HUES48 (cell line): ENCODE measurements at regions not wholly inside any gene's neighbourhood (a gene's known extent, or its start where the extent isn't known, plus 50 kb on each side); places are given as distances from the start of the nearest gene placed in this dataset.
"Not testable (repeated sequence)": the region's sequence is repeated elsewhere in the genome, so short reads cannot be mapped to it uniquely, and the experiment has no call there.

ENCODE experiments used
- H3K27ac ChIP-seq: one replicate; pipeline ENCODE4 v1.7.0; 2013; ENCODE audit warnings: low read depth, low read length, inconsistent platforms
- H3K27me3 ChIP-seq: 2 replicates; pipeline ENCODE4 v1.6.1; 2013; ENCODE audit warnings: mild to moderate bottlenecking, low read length; ENCODE audit not compliant: control insufficient read depth, insufficient read depth
- H3K36me3 ChIP-seq: 2 replicates; pipeline ENCODE4 v1.6.1; 2013; ENCODE audit warnings: low read length; ENCODE audit not compliant: control insufficient read depth, insufficient read depth
- H3K4me1 ChIP-seq: 2 replicates; pipeline ENCODE4 v1.6.1; 2013; ENCODE audit warnings: mild to moderate bottlenecking, low read length; ENCODE audit not compliant: control insufficient read depth, insufficient read depth
- H3K4me3 ChIP-seq: 2 replicates; pipeline ENCODE4 v1.5.1; 2013; ENCODE audit warnings: mild to moderate bottlenecking, low read depth, low read length
- H3K9ac ChIP-seq: 2 replicates; pipeline ENCODE4 v1.6.1; 2013; ENCODE audit warnings: mild to moderate bottlenecking, low read depth, low read length, moderate library complexity
- H3K9me3 ChIP-seq: 2 replicates; pipeline ENCODE4 v1.6.1; 2013; ENCODE audit warnings: low read length; ENCODE audit not compliant: control insufficient read depth, insufficient read depth

GRCh38 chr4:101699441-101700124, 90.9 kb upstream of the BANK1 start:
- H3K9ac ChIP-seq, result no peak overlapping the region
- H3K27me3 ChIP-seq, result no peaks in the 10 kb centered on the region
- no peaks in the 10 kb centered on the region for H3K4me1 ChIP-seq
- H3K36me3 ChIP-seq, result no peaks in the 10 kb centered on the region
- H3K9me3 ChIP-seq, result no peaks in the 10 kb centered on the region
- no peak overlapping the region for H3K4me3 ChIP-seq
- H3K27ac ChIP-seq, result no peak overlapping the region

GRCh38 chr4:101697266-101697665, 93.3 kb upstream of the BANK1 start:
- Histone ChIP-seq H3K36me3 (no peaks in the 10 kb centered on the region), H3K27me3 (no peaks in the 10 kb centered on the region), H3K4me1 (no peaks in the 10 kb centered on the region), H3K27ac (no peak overlapping the region), H3K4me3 (no peak overlapping the region), H3K9ac (no peak overlapping the region), H3K9me3 (no peaks in the 10 kb centered on the region)

- Histone ChIP-seq H3K4me3 (no peak overlapping the region), H3K27me3 (no peaks in the 10 kb centered on the region), H3K9me3 (no peaks in the 10 kb centered on the region), H3K9ac (no peak overlapping the region), H3K4me1 (no peaks in the 10 kb centered on the region), H3K27ac (no peak overlapping the region), H3K36me3 (no peaks in the 10 kb centered on the region)
These were observed 94.1 kb upstream of the BANK1 start for GRCh38 chr4:101696276-101697010.

- no peaks in the 10 kb centered on the region for H3K4me1 ChIP-seq
- H3K4me3 ChIP-seq, result no peak overlapping the region
- no peaks in the 10 kb centered on the region for H3K27me3 ChIP-seq
- H3K36me3 ChIP-seq, result no peaks in the 10 kb centered on the region
- no peaks in the 10 kb centered on the region for H3K9me3 ChIP-seq
- H3K9ac ChIP-seq, result no peak overlapping the region
- no peak overlapping the region for H3K27ac ChIP-seq
These were observed 95.4 kb upstream of the BANK1 start for GRCh38 chr4:101695176-101695575.

GRCh38 chr4:101694403-101694802, 96.1 kb upstream of the BANK1 start:
- H3K4me3 ChIP-seq, H3K4me1 ChIP-seq, H3K36me3 ChIP-seq, H3K9me3 ChIP-seq, H3K27ac ChIP-seq, H3K9ac ChIP-seq, H3K27me3 ChIP-seq: not testable (repeated sequence)

GRCh38 chr4:101693842-101694398, 96.6 kb upstream of the BANK1 start:
- no peaks in the 10 kb centered on the region for H3K9me3 ChIP-seq
- H3K4me1 ChIP-seq, result no peaks in the 10 kb centered on the region

GRCh38 chr4:101689220-101689619, 101.3 kb upstream of the BANK1 start:
- H3K27me3 ChIP-seq, result no peaks in the 10 kb centered on the region
- no peaks in the 10 kb centered on the region for H3K9me3 ChIP-seq
- H3K9ac ChIP-seq, result no peak overlapping the region
- H3K27ac ChIP-seq, result no peak overlapping the region
- H3K36me3 ChIP-seq, result no peaks in the 10 kb centered on the region
- no peaks in the 10 kb centered on the region for H3K4me1 ChIP-seq
- no peak overlapping the region for H3K4me3 ChIP-seq

More at GRCh38 chr4:101693842-101694398, 96.6 kb upstream of the BANK1 start:
- Histone ChIP-seq H3K4me3 (no peak overlapping the region), H3K9ac (no peak overlapping the region), H3K27me3 (no peaks in the 10 kb centered on the region), H3K27ac (no peak overlapping the region), H3K36me3 (no peaks in the 10 kb centered on the region)

- H3K27ac ChIP-seq, result no peak overlapping the region
- H3K4me3 ChIP-seq, result no peak overlapping the region
- H3K36me3 ChIP-seq, result no peaks in the 10 kb centered on the region
- H3K4me1 ChIP-seq, result no peaks in the 10 kb centered on the region
- no peak overlapping the region for H3K9ac ChIP-seq
- H3K9me3 ChIP-seq, result no peaks in the 10 kb centered on the region
- H3K27me3 ChIP-seq, result no peaks in the 10 kb centered on the region
These were observed 105.4 kb upstream of the BANK1 start for GRCh38 chr4:101685126-101685525.

GRCh38 chr4:101682946-101683345, 107.6 kb upstream of the BANK1 start:
- H3K9ac ChIP-seq, result no peak overlapping the region
- H3K9me3 ChIP-seq, result no peaks in the 10 kb centered on the region
- H3K27me3 ChIP-seq, result no peaks in the 10 kb centered on the region

GRCh38 chr4:101678180-101678579, 112.3 kb upstream of the BANK1 start:
- no peaks in the 10 kb centered on the region for H3K27me3 ChIP-seq
- no peak overlapping the region for H3K27ac ChIP-seq
- H3K9me3 ChIP-seq, result 0 out of 2 replicates have a peak, but pooled peaks cover 2% of the 10 kb centered on the region
- H3K4me1 ChIP-seq, result no peaks in the 10 kb centered on the region
- no peaks in the 10 kb centered on the region for H3K36me3 ChIP-seq
- no peak overlapping the region for H3K9ac ChIP-seq
- no peak overlapping the region for H3K4me3 ChIP-seq

More at GRCh38 chr4:101682946-101683345, 107.6 kb upstream of the BANK1 start:
- Histone ChIP-seq H3K36me3 (no peaks in the 10 kb centered on the region), H3K4me1 (no peaks in the 10 kb centered on the region), H3K27ac (no peak overlapping the region), H3K4me3 (no peak overlapping the region)

GRCh38 chr4:101670897-101671296, 119.6 kb upstream of the BANK1 start:
- no peak overlapping the region for H3K27ac ChIP-seq
- H3K4me1 ChIP-seq, result no peaks in the 10 kb centered on the region
- H3K9me3 ChIP-seq, result 0 out of 2 replicates have a peak, but pooled peaks cover 2% of the 10 kb centered on the region
- H3K9ac ChIP-seq, result no peak overlapping the region
- H3K36me3 ChIP-seq, result no peaks in the 10 kb centered on the region
- no peak overlapping the region for H3K4me3 ChIP-seq
- no peaks in the 10 kb centered on the region for H3K27me3 ChIP-seq
